SKM-1 treated with dmso at 0.1 percent for 144 hours (cell line): ENCODE measurements at regions not wholly inside any gene's neighbourhood (a gene's known extent, or its start where the extent isn't known, plus 50 kb on each side); places are given as distances from the start of the nearest gene placed in this dataset.
"Not testable (repeated sequence)": the region's sequence is repeated elsewhere in the genome, so short reads cannot be mapped to it uniquely, and the experiment has no call there.

Experiments used
- DNase-seq: peaks from one replicate; lab custom pipeline; 2025; ENCODE audit not compliant: unreplicated experiment; lab: John Stamatoyannopoulos, UW

GRCh38 chr16:66176731-66177130 lies 189.8 kb upstream of the CDH5 start:
- no peak for DNase-seq

GRCh38 chr16:66176111-66176510 lies 190.4 kb upstream of the CDH5 start:
- no peak for DNase-seq

GRCh38 chr16:66175636-66176035 lies 190.9 kb upstream of the CDH5 start:
- DNase-seq = no peak

GRCh38 chr16:66175058-66175457 lies 191.4 kb upstream of the CDH5 start:
- no peak for DNase-seq

GRCh38 chr16:66173796-66174195 lies 192.7 kb upstream of the CDH5 start:
- not testable (repeated sequence) for DNase-seq

- not testable (repeated sequence) for DNase-seq
These were observed 193.3 kb upstream of the CDH5 start for GRCh38 chr16:66173181-66173580.

GRCh38 chr16:66172463-66172862 lies 194.0 kb upstream of the CDH5 start:
- DNase-seq = no peak

GRCh38 chr16:66171578-66171977 lies 194.9 kb upstream of the CDH5 start:
- no peak for DNase-seq

GRCh38 chr16:66170989-66171388 lies 195.5 kb upstream of the CDH5 start:
- no peak for DNase-seq

- DNase-seq = no peak
These were observed 196.7 kb upstream of the CDH5 start for GRCh38 chr16:66169817-66170216.

- DNase-seq = no peak
These were observed 197.7 kb upstream of the CDH5 start for GRCh38 chr16:66168777-66169176.

GRCh38 chr16:66167564-66168291 lies 198.8 kb upstream of the CDH5 start:
- no peak for DNase-seq

- DNase-seq = no peak
These were observed 200.0 kb upstream of the CDH5 start for GRCh38 chr16:66166490-66166889.

GRCh38 chr16:66165879-66166278 lies 200.6 kb upstream of the CDH5 start:
- no peak for DNase-seq

- DNase-seq = no peak
These were observed 201.8 kb upstream of the CDH5 start for GRCh38 chr16:66164581-66165247.

- no peak for DNase-seq
These were observed 203.7 kb upstream of the CDH5 start for GRCh38 chr16:66162821-66163220.

GRCh38 chr16:66161942-66162341 lies 204.5 kb upstream of the CDH5 start:
- no peak for DNase-seq

GRCh38 chr16:66161269-66161668 lies 205.2 kb upstream of the CDH5 start:
- DNase-seq = no peak

- no peak for DNase-seq
These were observed 206.5 kb upstream of the CDH5 start for GRCh38 chr16:66159987-66160386.

- no peak for DNase-seq
These were observed 210.0 kb upstream of the CDH5 start for GRCh38 chr16:66156538-66156937.

- DNase-seq = no peak
These were observed 210.6 kb upstream of the CDH5 start for GRCh38 chr16:66155933-66156332.

GRCh38 chr16:66154801-66155200 lies 211.7 kb upstream of the CDH5 start:
- DNase-seq = no peak
